Ramos (cell line): ENCODE measurements at regions not wholly inside any gene's neighbourhood (a gene's known extent, or its start where the extent isn't known, plus 50 kb on each side); places are given as distances from the start of the nearest gene placed in this dataset.

ENCODE experiments used
- in situ Hi-C: fragments of 300-500 bp; cut with MboI; formaldehyde crosslinking; loops from one replicate; pipeline ENCODE4 v1.14.3; 2022; ENCODE audit warnings: low sequenced_read_pairs; ENCODE audit not compliant: unreplicated experiment

- in situ Hi-C loops = no loop called here
These were observed 342.8 kb upstream of the BOD1L1 start for GRCh38 chr4:13970349-13970748.

- in situ Hi-C loops = no loop called here
These were observed 350.2 kb upstream of the BOD1L1 start for GRCh38 chr4:13977746-13978145.

DNA sequence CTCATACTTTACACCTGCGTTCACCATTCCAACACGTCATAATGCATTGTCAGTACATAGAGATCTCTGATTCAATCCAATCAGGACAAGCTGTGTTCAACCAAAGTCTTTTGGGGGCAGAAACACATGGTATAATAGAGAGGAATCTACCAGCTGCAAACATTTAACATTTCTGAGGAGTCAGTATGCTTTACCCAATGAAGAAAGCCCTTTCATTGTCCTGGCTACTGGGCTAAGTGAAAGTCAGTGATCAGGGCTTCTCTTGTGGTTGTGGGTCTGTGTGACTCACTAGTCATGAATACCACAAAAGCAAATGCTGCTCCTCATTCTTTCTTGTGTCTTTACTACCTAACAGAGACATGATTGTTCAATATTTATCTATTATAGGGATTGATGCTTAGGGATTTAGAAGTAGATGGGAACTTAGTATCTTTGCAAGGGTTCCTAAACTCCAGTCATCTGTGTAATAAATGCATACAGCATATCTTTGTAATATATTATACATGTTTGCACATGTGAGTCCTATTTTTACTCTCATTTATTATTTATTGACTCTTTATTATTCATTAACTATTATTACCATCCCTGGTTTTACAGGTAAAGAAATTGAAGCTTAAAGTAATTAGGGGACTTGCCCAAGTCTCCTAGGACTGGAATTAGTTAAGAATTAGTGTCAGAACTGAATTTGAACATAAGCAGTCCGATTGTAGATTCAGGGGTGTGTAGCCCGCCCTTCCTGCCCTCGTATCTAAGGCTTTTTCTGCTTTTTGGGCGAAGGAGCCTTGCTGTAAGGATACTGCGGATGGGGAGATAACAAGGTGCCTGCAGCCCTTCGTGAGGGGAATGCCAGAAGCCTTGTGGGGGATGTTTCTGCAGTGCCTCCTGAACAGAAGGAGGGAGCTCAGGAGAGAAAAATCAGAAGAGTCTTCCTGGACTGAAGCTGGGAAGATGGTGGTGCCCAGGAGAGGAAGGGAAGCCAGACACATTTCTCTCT is 353.1 kb upstream of the BOD1L1 start:
- in situ Hi-C loops = no loop called here

GRCh38 chr4:13981499-13981898 is 354.0 kb upstream of the BOD1L1 start:
- in situ Hi-C loops = no loop called here

DNA sequence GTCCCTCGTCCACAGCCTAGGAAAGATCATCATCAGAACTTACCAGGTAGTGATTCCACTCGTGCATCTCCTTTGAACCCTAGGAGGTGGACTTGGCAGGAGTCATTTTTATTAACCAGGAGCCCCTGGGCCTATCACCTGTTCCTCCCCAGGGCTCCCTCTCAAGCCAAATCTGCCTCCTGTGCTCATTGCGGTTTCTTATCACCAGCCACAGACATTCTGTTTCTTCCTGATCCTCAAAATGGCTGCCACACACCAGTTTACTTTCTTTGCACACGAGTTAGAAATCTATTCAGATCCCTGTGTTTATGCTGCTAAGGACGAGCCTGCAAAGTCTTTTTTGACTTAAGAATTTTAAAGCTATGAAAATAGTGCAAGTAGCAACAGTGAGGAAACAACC is 354.5 kb upstream of the BOD1L1 start:
- in situ Hi-C loops = no loop called here

- in situ Hi-C loops = no loop called here
These were observed 355.8 kb upstream of the BOD1L1 start for GRCh38 chr4:13983189-13983790.

DNA sequence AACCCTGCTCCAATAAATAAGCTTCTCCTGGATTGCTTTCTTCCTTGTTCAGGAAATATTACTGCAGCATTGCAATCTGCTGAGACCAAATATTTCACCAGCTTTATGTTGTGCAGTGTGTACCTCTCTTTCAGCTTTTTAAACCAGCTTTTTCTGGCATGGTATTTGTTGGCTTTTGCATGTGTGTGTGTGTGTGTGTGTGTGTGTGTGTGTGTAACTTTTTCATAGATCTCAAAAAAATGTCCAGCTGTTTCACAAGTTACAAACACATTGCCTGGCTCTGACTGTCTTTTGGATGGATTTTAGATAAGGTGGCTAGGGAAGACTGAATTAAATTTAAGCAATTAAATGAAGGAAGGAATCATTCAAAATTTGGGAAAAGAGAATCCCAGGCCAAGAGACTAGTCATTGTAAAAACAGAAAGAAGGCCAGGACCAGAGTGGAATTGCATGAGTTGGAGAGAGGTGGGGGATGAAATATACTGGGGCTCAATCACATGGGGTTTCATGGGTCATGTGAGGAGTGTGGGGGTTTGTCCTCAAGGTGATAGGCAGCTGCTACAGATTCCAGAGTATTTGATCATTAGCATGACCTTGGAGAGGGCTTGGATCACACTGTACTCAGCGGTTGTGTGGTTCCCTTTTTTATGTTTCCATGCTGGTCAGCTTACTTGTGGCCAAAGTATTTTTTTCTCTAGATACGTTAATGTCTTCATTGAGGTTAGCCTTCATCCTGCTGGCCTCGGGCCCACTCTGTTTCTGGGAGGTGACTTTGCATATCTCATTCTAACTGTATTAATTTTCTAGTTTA is 357.7 kb upstream of the BOD1L1 start:
- in situ Hi-C loops = no loop called here

DNA sequence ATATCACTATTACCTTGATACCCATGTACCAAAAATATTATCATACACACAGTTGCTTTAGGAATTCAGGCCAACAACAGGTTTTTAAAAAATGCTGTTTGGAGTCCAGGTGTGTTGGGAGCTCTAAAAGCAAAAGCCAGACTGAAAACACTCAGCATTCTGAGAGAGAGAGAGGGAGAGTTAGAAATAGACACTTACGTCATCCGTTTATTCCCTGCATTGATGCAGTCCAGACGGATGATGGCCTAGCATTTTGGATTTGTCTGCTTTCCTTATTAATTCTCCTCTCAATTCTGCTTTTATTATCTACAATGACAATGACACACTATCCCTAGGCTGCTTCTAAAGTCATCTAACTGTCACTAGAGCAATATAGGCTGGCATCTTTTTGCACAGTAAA is 358.3 kb upstream of the BOD1L1 start:
- in situ Hi-C loops = no loop called here

- in situ Hi-C loops = no loop called here
These were observed 359.0 kb upstream of the BOD1L1 start for GRCh38 chr4:13986548-13986947.

- in situ Hi-C loops = no loop called here
These were observed 361.1 kb upstream of the BOD1L1 start for GRCh38 chr4:13988353-13989305.

- in situ Hi-C loops = no loop called here
These were observed 362.0 kb upstream of the BOD1L1 start for GRCh38 chr4:13989501-13989900.

DNA sequence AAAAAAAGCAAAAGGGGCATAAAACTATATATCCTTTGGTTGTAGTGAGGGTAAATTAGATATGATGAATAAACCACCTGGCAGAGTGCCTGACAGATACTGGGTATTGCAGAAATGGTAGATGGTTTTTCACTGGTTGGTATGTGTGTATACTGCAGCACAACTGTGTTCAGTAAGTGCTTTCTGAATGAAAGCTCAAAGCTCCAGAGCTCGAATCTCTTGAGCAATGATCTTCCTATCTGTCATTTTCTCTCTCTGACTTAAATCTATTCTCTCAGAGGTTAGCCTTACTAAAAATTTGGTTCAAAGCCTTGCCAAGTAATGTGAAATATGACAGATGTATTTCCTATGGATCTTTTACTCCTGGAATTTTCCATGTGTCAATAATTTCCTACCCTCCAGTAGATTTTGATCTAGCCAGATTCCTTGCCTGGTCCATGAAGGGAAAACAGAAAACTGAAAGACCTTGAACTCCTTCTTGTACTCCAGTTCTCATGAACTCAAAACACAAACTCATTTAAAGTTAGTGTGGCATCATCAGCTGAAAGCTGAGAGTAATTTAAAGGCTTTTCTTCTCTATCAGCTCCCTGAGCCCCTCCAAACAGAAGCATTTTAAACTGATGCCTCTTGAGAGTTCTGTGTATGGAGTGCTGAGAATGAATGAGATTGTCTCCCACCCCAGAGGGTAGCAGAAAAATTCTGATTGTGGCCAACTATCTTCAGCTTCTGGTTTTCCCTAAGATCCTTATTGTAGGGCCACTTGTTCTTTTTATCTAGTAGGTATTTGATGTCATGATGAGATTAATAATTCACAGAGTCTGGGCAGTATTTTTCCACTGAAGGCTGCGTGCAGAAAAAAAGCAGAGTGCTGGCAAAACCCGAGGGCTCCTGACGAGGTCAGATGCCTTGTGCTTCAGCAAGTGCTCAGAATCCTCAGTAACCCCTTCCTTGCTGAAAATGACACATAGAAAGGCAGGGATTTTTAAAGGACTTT is 363.4 kb upstream of the BOD1L1 start:
- in situ Hi-C loops = no loop called here

GRCh38 chr4:13992041-13992440 is 364.5 kb upstream of the BOD1L1 start:
- in situ Hi-C loops = no loop called here

GRCh38 chr4:13992975-13993520 is 365.5 kb upstream of the BOD1L1 start:
- in situ Hi-C loops = no loop called here

DNA sequence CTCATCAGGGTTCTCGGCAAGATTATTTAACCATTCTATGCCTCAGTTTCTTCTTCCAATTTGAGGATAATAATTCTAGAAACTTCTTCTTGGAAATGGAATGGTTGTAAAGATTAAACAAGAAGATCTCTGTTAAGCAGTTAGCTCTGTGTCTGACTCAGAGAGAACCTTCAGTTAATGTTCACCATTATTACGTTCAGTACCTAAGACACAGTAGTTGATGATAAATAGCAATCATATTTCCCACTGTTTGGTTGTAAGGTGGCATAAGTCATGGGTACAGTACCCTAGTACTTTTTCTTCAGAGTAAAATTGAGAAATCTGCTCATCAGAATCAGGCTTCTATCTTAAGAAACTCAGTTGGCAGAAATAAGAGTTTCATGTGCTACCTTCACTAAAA is 366.5 kb upstream of the BOD1L1 start:
- in situ Hi-C loops = no loop called here

DNA sequence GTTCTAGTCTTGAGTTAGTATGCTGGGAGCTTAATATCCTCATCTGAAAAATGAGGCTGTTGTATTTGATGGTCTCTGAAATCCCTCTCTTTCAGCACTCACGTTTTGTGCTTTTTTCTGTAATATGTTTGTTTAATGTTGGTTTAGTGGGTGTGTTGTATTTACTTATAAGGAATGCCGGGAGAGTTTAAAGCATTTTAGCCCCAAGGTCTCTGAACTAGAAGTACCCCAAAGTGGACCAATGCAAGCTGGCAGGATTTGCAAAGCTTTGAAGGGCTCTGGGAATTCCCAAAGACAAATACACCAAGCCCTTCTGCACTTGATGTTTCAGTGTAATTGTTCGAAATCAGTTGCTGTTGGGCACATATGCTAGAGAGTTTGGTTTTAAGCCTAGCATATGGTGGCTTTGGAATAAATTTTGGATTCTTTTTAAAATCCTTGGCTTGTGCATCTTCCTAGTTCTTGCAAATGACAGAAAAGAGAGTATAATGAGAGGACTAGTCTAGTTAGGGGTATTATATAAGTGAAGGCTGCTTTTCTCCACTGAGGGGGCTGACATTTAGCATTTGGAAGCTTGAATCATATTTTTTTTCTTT is 371.4 kb upstream of the BOD1L1 start:
- in situ Hi-C loops = no loop called here

GRCh38 chr4:14000091-14000814 is 372.7 kb upstream of the BOD1L1 start:
- in situ Hi-C loops = no loop called here
